Small intestine (tissue), 7 donors: ENCODE measurements at regions not wholly inside any gene's neighbourhood (a gene's known extent, or its start where the extent isn't known, plus 50 kb on each side); places are given as distances from the start of the nearest gene placed in this dataset.
A peak's percentile ranks its signal among the peaks of the same experiment; 100 is the strongest.

ENCODE experiments used
- DNase-seq, 2 donors: peaks; one replicate each; pipeline versions ENCODE4 v3.0.0 to v3.0.0-alpha.2; 2013
- FAIRE-seq: peaks from 2 replicates; lab custom pipeline; 2012; peaks lifted over from hg19 to GRCh38; lab: Jason Lieb, UNC
- H3K27ac ChIP-seq, 3 donors: one replicate each; pipeline ENCODE4 v1.5.1; 2013; ENCODE audit warnings: low read length in 2 of 3, mild to moderate bottlenecking in 2 of 3, control low read depth in 1 of 3, inconsistent platforms in 1 of 3, low read depth in 1 of 3, moderate library complexity in 1 of 3
- H3K27me3 ChIP-seq, 3 donors: one replicate each; pipeline ENCODE4 v1.6.1; 2013; ENCODE audit warnings: low read length in 3 of 3, inconsistent platforms in 1 of 3; ENCODE audit not compliant: control insufficient read depth in 3 of 3, insufficient read depth in 3 of 3
- H3K36me3 ChIP-seq, 3 donors: one replicate each; pipeline ENCODE4 v1.6.1; 2013; ENCODE audit warnings: low read length in 3 of 3, inconsistent platforms in 1 of 3, low read depth in 1 of 3, mild to moderate bottlenecking in 1 of 3, moderate library complexity in 1 of 3; ENCODE audit not compliant: control insufficient read depth in 3 of 3, insufficient read depth in 2 of 3
- H3K4me1 ChIP-seq, 3 donors: one replicate each; pipeline ENCODE4 v1.6.1; 2013; ENCODE audit warnings: low read length in 2 of 3, inconsistent platforms in 1 of 3, low read depth in 1 of 3, mild to moderate bottlenecking in 1 of 3, moderate library complexity in 1 of 3; ENCODE audit not compliant: control insufficient read depth in 3 of 3, insufficient read depth in 2 of 3
- H3K4me3 ChIP-seq, 3 donors: one replicate each; pipeline ENCODE4 v1.5.1; 2013; ENCODE audit warnings: low read length in 3 of 3, control low read depth in 1 of 3, inconsistent platforms in 1 of 3, low read depth in 1 of 3, mild to moderate bottlenecking in 1 of 3, moderate library complexity in 1 of 3
- H3K9me3 ChIP-seq, 2 donors: one replicate each; pipeline ENCODE4 v1.6.1; 2013; ENCODE audit warnings: low read depth in 1 of 2, low read length in 1 of 2; ENCODE audit not compliant: control insufficient read depth in 2 of 2, insufficient read depth in 1 of 2
- WGBS, 3 donors: extraction: QIAGEN DNeasy Blood & Tissue Kit; methylation state at CpG; one replicate each; pipeline ENCODE4 v1.1.7; 2013; 5-methylcytosine and 5-hydroxymethylcytosine counted together
- donor health status: healthy with polysubstance abuse.
- donor health status: control.
- donor health status: control.
- donor health status: Bipolar disorder and iron deficiency.
- donor health status: healthy.

DNA sequence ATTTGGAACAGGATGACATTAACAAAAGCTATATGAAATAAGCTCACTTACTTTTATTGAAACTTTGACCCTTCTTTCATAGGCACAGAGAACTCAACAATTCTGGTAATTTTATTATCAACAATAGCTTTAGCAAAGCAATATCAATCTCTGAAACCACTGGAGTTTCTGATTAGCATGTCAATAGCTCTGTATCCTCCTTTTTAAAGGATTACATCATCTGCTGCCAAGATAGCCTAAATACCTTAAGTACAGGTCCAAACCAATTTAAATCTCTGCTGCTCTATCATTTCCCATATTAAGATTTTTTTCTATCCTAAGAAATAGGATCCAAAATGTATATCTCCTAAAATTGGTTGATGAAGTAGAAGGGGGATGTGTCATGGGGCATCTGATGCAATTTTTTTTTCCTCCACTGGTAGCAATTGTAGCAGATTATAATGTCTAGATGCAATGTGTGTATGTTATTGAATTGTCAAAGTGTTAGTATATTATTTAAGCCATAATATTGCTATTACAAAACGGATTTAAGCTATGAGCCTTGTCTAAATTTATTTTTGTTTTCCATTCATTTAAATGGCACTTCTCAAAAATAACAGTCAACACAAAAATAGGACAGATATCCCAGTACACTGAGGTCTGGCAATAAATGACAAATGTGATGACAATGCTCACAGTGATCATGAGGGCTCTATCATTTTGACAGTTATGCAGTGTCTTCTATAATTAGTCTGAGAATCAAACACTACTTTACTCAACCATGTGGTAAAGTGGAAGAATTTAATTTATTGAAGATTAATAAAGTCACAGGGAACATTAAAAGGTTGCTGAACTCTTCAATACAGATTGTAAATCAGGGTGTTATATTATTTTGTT lies 328.4 kb downstream of the CDH7 start:
- no peak for FAIRE-seq
- H3K27me3 ChIP-seq = no peaks in the 10 kb centered on the region
- H3K9me3 ChIP-seq = no peaks in the 10 kb centered on the region
- H3K27ac ChIP-seq = no peak overlapping the region
- no peak for DNase-seq
- no peaks in the 10 kb centered on the region for H3K36me3 ChIP-seq
- 21 to 31% (median 22%) methylated on average over 1 of the region's 1 CpG for WGBS, 3 donors
- no peaks in the 10 kb centered on the region for H3K4me1 ChIP-seq
- H3K4me3 ChIP-seq = no peak overlapping the region

DNA sequence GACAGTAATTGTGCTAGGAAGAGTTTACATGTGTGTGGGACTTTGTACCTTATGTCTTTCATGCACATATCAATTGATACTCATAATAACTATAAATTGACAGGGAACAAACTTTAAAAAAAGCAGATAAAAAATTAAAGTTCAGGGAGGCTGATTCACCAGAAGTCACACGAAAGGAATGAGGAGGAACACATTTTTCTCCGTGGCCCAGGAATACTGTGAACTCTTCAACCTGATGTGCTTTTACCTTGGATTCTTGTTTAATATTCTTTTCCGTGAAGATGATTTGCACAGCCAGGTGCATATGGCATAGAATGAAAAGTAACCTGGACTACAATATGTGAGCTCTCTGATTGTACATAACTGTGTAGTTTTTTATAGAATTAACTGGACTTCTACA lies 326.3 kb downstream of the CDH7 start:
- DNase-seq (no peak), FAIRE-seq (no peak)
- Histone ChIP-seq H3K4me1 (no peaks in the 10 kb centered on the region), H3K9me3 (peaks cover 0 to 4% of the 10 kb centered on the region in 2 donors), H3K4me3 (no peak overlapping the region), H3K27ac (no peak overlapping the region), H3K27me3 (no peaks in the 10 kb centered on the region), H3K36me3 (no peaks in the 10 kb centered on the region)
- 56 to 86% (median 75%) methylated on average over 3 of the region's 3 CpGs for WGBS, 3 donors

DNA sequence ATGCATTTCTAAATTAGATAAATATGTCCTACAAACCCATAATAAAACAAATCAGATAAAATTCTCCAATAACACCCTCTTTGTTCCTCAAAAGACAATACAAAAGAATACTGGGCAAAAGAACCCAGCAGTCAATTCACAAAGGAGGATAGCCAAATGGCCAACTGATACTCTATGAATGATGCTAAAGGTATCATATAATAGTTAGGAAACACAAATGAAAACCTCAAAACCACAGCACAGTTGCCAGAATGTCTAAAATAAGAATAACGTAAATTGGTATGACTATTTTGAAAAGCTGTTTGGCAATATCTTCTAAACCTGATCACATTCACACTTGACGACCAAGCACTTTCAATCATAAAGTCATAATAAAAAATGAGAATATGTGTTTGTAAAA lies 315.4 kb downstream of the CDH7 start:
- WGBS, 3 donors = 87 to 89% (median 89%) methylated on average over 2 of the region's 2 CpGs
- no peak for DNase-seq
- no peak for FAIRE-seq
- no peaks in the 10 kb centered on the region for H3K27me3 ChIP-seq
- no peaks in the 10 kb centered on the region for H3K4me1 ChIP-seq
- H3K27ac ChIP-seq = no peak overlapping the region
- H3K4me3 ChIP-seq = no peak overlapping the region
- no peaks in the 10 kb centered on the region for H3K9me3 ChIP-seq
- no peaks in the 10 kb centered on the region for H3K36me3 ChIP-seq

DNA sequence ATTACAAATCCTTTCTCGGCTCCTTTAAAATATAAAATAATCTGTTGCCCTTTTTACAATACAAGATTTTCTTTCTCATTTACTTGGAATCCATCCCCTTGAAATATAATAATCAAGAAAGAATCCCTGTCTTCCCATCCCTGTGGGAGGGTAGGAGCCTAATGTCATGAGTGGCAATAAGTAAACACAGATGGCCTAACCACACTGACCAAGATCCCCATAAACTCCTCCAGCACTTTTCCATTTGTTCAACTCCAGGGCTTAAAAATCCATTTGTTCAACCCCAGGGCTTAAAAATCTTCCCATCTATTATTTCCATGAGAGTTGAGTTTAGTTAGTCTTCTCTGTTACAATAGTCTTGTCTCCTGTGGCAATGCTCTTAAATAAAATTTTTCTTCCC lies 297.6 kb downstream of the CDH7 start:
- Histone ChIP-seq H3K4me1 (peaks cover 0 to 4% (median 0%) of the 10 kb centered on the region in 3 donors), H3K4me3 (no peak overlapping the region), H3K27me3 (no peaks in the 10 kb centered on the region), H3K9me3 (no peaks in the 10 kb centered on the region), H3K27ac (no peak overlapping the region), H3K36me3 (no peaks in the 10 kb centered on the region)
- WGBS, 3 donors = 83 to 92% (median 88%) methylated on average over 1 of the region's 1 CpG
- DNase-seq (no peak), FAIRE-seq (no peak)

DNA sequence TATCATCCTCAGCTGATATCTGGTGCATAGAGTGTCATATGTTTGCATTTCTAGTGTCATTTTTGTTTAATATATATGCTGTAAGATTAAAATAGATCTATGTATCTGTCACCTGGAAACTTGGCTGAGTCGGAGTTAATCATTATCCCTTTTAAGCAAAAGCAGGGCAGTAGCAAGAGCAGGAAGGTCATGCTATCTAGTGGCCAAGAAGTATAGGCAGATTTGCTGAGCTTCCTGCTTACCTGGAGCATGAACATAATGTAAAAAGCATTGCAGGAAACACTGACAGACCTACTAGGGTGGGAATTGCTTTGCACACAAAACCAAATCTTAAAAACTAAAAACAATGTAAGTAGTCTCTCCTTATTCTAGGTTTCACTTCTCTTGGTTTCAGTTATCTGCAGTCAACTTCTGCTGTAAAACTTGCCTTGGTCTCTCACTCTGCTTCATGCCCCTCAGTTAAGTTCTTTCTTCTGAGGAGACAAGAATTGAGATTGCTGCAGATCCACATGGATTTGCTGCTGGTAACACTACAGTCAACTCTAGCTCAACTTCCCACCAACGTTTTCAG lies 295.3 kb downstream of the CDH7 start:
- Histone ChIP-seq H3K27ac (no peak overlapping the region), H3K27me3 (no peaks in the 10 kb centered on the region), H3K4me3 (no peak overlapping the region), H3K36me3 (no peaks in the 10 kb centered on the region), H3K9me3 (no peaks in the 10 kb centered on the region), H3K4me1 (peaks cover 0 to 4% (median 0%) of the 10 kb centered on the region in 3 donors)
- FAIRE-seq (no peak), DNase-seq (peak; percentile 41 to 54)
- whole genome bisulfite sequencing, 3 donors = 14 to 37% (median 21%) methylated on average over 2 of the region's 2 CpGs

DNA sequence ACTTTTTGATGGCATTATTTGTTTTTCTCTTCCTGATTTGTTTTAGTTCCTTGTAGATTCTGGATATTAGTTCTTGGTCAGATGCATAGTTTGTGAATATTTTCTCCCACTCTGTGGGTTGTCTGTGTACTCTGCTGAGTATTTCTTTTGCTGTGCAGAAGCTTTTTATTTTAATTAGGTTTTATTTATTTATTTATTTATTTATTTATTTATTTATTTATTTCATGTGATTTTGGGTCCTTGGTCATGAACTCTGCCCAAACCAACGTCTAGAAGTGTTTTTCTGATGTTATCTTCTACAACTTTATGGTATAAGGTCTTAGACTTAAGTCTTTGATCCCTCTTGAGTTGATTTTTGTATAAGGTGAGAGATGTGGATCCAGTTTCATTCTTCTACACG lies 292.2 kb downstream of the CDH7 start:
- Histone ChIP-seq H3K36me3 (no peaks in the 10 kb centered on the region), H3K27me3 (no peaks in the 10 kb centered on the region)
- DNase-seq = no peak

DNA sequence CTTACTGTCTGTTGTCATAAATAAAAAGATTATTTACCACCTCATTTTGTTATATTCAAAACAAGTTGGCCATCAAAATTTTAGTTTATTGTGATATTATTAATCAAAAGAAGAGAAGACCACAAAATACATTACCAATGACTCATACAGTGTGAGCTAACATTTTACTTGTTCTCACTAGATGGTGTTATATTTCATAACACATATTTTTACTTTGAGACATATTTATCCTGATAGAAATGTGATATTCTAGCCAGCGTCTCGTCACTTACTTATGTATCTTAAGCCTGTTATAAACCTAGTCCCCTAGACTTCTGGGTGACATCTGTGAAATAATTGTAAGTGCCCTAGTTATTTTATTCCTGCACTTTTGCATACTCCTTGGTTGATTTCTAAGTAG lies 263.2 kb downstream of the CDH7 start:
- Histone ChIP-seq H3K27me3 (no peaks in the 10 kb centered on the region), H3K9me3 (no peaks in the 10 kb centered on the region), H3K27ac (no peak overlapping the region), H3K4me1 (no peaks in the 10 kb centered on the region), H3K36me3 (no peaks in the 10 kb centered on the region), H3K4me3 (no peak overlapping the region)
- no peak for DNase-seq
- 70 to 83% (median 83%) methylated on average over 2 of the region's 2 CpGs for WGBS, 3 donors
- FAIRE-seq = no peak

More for the DNA sequence above, 292.2 kb downstream of the CDH7 start:
- FAIRE-seq = no peak
- WGBS, 3 donors = 0 to 26% (median 16%) methylated on average over 2 of the region's 2 CpGs
- peaks cover 0 to 4% (median 0%) of the 10 kb centered on the region in 3 donors for H3K4me1 ChIP-seq
- H3K27ac ChIP-seq = no peak overlapping the region
- H3K9me3 ChIP-seq = no peaks in the 10 kb centered on the region
- no peak overlapping the region for H3K4me3 ChIP-seq

DNA sequence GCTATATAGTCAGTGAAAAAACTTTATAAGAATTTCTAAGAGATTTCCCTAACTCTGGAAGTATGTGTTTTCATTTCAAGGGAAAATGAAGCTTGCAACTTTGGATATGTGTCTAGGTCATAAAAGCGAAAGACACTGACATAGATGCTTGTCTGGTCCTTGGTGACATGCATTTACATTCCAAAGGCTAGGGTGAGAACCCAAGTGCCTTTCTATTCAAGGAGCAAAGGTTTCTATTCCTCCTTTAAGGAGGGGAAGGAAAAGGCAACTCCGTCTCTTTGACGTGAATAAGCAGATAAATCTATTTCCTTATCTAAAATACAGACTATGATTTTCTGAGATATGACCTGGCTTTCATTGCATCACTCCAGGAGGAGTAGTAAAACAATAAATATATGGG lies 261.1 kb downstream of the CDH7 start:
- WGBS, 3 donors = 31 to 48% (median 47%) methylated on average over 3 of the region's 3 CpGs
- DNase-seq = no peak
- Histone ChIP-seq H3K4me3 (no peak overlapping the region), H3K27me3 (no peaks in the 10 kb centered on the region), H3K27ac (no peak overlapping the region), H3K36me3 (no peaks in the 10 kb centered on the region), H3K9me3 (no peaks in the 10 kb centered on the region), H3K4me1 (no peaks in the 10 kb centered on the region)
- FAIRE-seq = no peak
